ENCODE measurements at regions not wholly inside any gene's neighbourhood (a gene's known extent, or its start where the extent isn't known, plus 50 kb on each side); places are given as distances from the start of the nearest gene placed in this dataset.

DNA sequence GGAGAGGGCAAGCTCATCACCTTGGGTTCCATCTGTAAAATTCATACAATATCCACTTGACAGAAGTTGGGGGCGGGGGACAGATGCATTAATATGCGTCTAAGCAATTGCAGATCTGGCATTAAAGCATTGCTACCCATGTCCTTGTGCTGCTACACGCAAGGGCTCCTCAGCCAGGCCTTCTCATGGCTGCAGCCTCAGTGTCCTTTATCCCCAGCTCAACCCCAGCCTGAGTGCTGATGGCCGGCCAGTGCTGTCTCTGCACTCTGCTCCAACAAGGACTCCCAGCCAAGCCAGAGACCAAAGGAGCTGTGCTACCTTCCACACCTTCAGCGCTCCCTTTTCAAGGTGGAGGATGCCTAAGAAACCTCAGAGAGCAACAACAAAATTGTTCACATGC, 188.5 kb upstream of the STXBP5 start (continued):
- TF ChIP-seq RAD51 (IDR thresholded peaks at IDR 0.05) = no peak
- TF ChIP-seq IKZF2 (IDR thresholded peaks at IDR 0.05) = no peak
- TF ChIP-seq, protein P1, sequence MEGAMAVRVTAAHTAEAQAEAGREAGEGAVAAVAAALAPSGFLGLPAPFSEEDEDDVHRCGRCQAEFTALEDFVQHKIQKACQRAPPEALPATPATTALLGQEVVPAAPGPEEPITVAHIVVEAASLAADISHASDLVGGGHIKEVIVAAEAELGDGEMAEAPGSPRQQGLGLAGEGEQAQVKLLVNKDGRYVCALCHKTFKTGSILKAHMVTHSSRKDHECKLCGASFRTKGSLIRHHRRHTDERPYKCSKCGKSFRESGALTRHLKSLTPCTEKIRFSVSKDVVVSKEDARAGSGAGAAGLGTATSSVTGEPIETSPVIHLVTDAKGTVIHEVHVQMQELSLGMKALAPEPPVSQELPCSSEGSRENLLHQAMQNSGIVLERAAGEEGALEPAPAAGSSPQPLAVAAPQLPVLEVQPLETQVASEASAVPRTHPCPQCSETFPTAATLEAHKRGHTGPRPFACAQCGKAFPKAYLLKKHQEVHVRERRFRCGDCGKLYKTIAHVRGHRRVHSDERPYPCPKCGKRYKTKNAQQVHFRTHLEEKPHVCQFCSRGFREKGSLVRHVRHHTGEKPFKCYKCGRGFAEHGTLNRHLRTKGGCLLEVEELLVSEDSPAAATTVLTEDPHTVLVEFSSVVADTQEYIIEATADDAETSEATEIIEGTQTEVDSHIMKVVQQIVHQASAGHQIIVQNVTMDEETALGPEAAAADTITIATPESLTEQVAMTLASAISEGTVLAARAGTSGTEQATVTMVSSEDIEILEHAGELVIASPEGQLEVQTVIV (IDR thresholded peaks at IDR 0.05; ENCODE audit: borderline replicate concordance, partially characterized antibody) = no peak

DNA sequence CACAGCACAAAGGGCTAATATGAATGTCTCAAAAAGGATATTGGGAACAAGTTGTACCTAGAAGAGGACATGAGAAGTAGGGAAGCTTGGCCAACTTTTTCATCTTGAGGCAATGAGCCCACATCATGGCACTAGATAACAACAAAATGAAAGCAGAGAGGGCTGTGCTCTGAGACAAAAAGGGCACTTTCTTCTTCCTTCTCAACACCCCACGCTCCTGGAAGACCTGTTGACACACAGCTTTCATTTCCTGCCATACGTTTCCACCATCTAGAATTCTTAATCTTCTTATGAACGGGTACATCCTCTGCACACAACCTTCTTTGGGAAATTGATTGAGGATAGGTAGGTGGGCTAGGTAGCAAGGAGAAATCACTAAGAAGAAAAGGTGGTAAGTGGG, 187.8 kb upstream of the STXBP5 start:
- in situ Hi-C loops (cut with MboI) = no loop called here
- H3K4me3 ChIP-seq = no peak overlapping the region
- ChIA-PET CTCF (no interaction called here), POLR2A (no interaction called here), SMC1A (ENCODE audit: uncharacterized antibody, unreplicated experiment) (no interaction called here), RAD21 (ENCODE audit: unreplicated experiment) (no interaction called here)
- intact Hi-C loops (cut with micrococcal nuclease; ENCODE audit: unreplicated experiment) = no loop called here
- no peak overlapping the region for H3K27ac ChIP-seq (ENCODE audit: control insufficient read depth, insufficient read depth)
- WGBS (ENCODE audit: insufficient coverage, insufficient replicate concordance, low lambda C conversion rate, missing lambda C conversion rate) = 0% methylated on average over 3 of the region's 3 CpGs
- TF ChIP-seq, protein P2, sequence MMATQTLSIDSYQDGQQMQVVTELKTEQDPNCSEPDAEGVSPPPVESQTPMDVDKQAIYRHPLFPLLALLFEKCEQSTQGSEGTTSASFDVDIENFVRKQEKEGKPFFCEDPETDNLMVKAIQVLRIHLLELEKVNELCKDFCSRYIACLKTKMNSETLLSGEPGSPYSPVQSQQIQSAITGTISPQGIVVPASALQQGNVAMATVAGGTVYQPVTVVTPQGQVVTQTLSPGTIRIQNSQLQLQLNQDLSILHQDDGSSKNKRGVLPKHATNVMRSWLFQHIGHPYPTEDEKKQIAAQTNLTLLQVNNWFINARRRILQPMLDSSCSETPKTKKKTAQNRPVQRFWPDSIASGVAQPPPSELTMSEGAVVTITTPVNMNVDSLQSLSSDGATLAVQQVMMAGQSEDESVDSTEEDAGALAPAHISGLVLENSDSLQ (IDR thresholded peaks at IDR 0.05) = no peak
- TF ChIP-seq MEF2A (IDR thresholded peaks at IDR 0.05; ENCODE audit: insufficient read depth, low read depth, low read length) = no peak
- no peak for TF ChIP-seq CTCF (IDR thresholded peaks at IDR 0.05 in 2 of 3, conservative IDR thresholded peaks at IDR 0.05 in 1 of 3; ENCODE audit: control insufficient read depth in 2 of 3, extremely low read depth in 1 of 3, insufficient read depth in 1 of 3, low read depth in 3 of 3, low read length in 3 of 3)
- no peak for TF ChIP-seq TBL1XR1 (IDR thresholded peaks at IDR 0.05; ENCODE audit: low read depth, low read length)
- TF ChIP-seq NFYA (IDR thresholded peaks at IDR 0.05; ENCODE audit: borderline replicate concordance, low read depth, low read length) = no peak
- no peak for TF ChIP-seq ETV6 (conservative IDR thresholded peaks at IDR 0.05 in 1 of 2, IDR thresholded peaks at IDR 0.05 in 1 of 2; ENCODE audit: borderline replicate concordance in 1 of 2, low read depth in 1 of 2)
- TF ChIP-seq, protein P3, sequence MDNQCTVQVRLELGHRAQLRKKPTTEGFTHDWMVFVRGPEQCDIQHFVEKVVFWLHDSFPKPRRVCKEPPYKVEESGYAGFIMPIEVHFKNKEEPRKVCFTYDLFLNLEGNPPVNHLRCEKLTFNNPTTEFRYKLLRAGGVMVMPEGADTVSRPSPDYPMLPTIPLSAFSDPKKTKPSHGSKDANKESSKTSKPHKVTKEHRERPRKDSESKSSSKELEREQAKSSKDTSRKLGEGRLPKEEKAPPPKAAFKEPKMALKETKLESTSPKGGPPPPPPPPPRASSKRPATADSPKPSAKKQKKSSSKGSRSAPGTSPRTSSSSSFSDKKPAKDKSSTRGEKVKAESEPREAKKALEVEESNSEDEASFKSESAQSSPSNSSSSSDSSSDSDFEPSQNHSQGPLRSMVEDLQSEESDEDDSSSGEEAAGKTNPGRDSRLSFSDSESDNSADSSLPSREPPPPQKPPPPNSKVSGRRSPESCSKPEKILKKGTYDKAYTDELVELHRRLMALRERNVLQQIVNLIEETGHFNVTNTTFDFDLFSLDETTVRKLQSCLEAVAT (IDR thresholded peaks at IDR 0.05) = no peak
- no peak for TF ChIP-seq BCL11A (IDR thresholded peaks at IDR 0.05; ENCODE audit: low read depth, low read length)
- no peak for TF ChIP-seq IRF3 (IDR thresholded peaks at IDR 0.05)
- TF ChIP-seq PBX3 (IDR thresholded peaks at IDR 0.05; ENCODE audit: insufficient replicate concordance, low read depth, low read length) = no peak
- TF ChIP-seq BRCA1 (IDR thresholded peaks at IDR 0.05; ENCODE audit: low read depth, low read length) = no peak
- H3K27me3 ChIP-seq (replicated peaks in 1 of 2; ENCODE audit: control insufficient read depth in 2 of 2, insufficient read depth in 2 of 2, low read length in 1 of 2) = no peaks in the 10 kb centered on the region
- no peaks in the 10 kb centered on the region for H3K4me1 ChIP-seq (ENCODE audit: control insufficient read depth, insufficient read depth, low read length)
- H3K9ac ChIP-seq (ENCODE audit: control insufficient read depth, insufficient read depth, low read length) = no peak overlapping the region
- DNase-seq (ENCODE audit: low read depth, low spot score) (no peak), FAIRE-seq (no peak), ATAC-seq (no peak)
- no peaks in the 10 kb centered on the region for H4K20me1 ChIP-seq (ENCODE audit: control insufficient read depth, insufficient read depth)
- H2AFZ ChIP-seq (ENCODE audit: control insufficient read depth, low read depth, low read length) = no peak overlapping the region
- H3K9me3 ChIP-seq (replicated peaks; ENCODE audit: control insufficient read depth, insufficient read depth, low read length) = no peaks in the 10 kb centered on the region
- H3K79me2 ChIP-seq (ENCODE audit: control insufficient read depth, insufficient read depth, low read length) = no peaks in the 10 kb centered on the region
- no TSS peak for BruUV-seq (replicated peaks)
- no peaks in the 10 kb centered on the region for H3K36me3 ChIP-seq (ENCODE audit: control insufficient read depth in 2 of 2, insufficient read depth in 2 of 2, low read length in 1 of 2)
- H3K4me2 ChIP-seq (ENCODE audit: control insufficient read depth, insufficient read depth) = no peak overlapping the region

All from GM12878 (cell line).